ENCODE measurements at regions not wholly inside any gene's neighbourhood (a gene's known extent, or its start where the extent isn't known, plus 50 kb on each side); places are given as distances from the start of the nearest gene placed in this dataset.

DNA sequence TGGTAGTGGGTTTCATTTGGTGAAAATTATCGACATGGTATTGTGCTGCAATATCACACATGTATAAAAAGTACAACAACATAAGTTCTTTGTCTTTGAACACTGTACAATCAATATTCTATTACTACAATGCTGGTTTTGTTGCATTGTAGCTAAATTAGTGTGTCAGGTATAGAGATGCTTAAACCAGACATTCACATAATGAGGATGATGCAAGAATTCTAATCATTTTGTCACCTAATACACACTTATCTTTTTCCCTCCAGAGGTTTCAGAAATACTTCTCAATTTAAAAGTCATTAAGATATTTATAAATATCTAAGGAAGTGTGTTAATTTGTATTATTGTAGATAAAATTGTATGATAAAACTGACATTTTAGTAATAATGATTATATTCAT lies 174.8 kb upstream of the MAN1A1 start:
- Histone ChIP-seq H3K36me3 (no peaks in the 10 kb centered on the region), H3K27me3 (no peaks in the 10 kb centered on the region), H3K4me3 (no peak overlapping the region), H3K27ac (no peak overlapping the region), H3K4me1 (no peaks in the 10 kb centered on the region), H3K9me3 (no peaks in the 10 kb centered on the region)
- no peak for TF ChIP-seq POLR2A (IDR thresholded peaks at IDR 0.05)
- TF ChIP-seq, protein P1, sequence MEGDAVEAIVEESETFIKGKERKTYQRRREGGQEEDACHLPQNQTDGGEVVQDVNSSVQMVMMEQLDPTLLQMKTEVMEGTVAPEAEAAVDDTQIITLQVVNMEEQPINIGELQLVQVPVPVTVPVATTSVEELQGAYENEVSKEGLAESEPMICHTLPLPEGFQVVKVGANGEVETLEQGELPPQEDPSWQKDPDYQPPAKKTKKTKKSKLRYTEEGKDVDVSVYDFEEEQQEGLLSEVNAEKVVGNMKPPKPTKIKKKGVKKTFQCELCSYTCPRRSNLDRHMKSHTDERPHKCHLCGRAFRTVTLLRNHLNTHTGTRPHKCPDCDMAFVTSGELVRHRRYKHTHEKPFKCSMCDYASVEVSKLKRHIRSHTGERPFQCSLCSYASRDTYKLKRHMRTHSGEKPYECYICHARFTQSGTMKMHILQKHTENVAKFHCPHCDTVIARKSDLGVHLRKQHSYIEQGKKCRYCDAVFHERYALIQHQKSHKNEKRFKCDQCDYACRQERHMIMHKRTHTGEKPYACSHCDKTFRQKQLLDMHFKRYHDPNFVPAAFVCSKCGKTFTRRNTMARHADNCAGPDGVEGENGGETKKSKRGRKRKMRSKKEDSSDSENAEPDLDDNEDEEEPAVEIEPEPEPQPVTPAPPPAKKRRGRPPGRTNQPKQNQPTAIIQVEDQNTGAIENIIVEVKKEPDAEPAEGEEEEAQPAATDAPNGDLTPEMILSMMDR (IDR thresholded peaks at IDR 0.05) = no peak
- ATAC-seq (no peak), DNase-seq (no peak)
- intact Hi-C loops (cut with DNase I) = no loop called here
- WGBS, 4 donors = 83 to 98% (median 92%) methylated on average over 1 of the region's 1 CpG

DNA sequence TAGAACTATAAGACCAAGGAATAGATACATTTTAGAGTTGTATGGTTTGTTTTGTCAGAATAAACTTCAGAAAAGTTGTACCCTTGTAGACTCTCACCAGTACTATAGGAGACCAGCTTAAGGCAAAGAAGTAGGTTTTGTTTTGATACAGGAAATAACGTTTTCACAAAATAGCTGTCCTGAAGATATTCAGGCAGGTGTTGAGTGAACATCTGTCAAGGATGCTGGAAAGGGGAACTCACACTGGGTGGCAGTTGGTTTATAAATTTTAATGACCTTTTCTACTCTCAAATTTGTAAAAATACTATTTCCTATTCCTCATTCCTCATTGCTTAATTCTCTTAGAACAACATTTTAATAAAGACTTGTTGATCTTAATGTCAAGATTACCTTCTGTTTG lies 174.0 kb upstream of the MAN1A1 start:
- no peak overlapping the region for H3K4me3 ChIP-seq
- WGBS, 4 donors = 41 to 54% (median 43%) methylated on average over 1 of the region's 1 CpG
- no peaks in the 10 kb centered on the region for H3K4me1 ChIP-seq
- no peaks in the 10 kb centered on the region for H3K9me3 ChIP-seq
- no peak for DNase-seq
- no peak for ATAC-seq
- no peaks in the 10 kb centered on the region for H3K36me3 ChIP-seq
- TF ChIP-seq POLR2A (IDR thresholded peaks at IDR 0.05) = no peak
- TF ChIP-seq, protein P1 (IDR thresholded peaks at IDR 0.05) = no peak
- intact Hi-C loops (cut with DNase I) = no loop called here
- no peak overlapping the region for H3K27ac ChIP-seq
- H3K27me3 ChIP-seq = no peaks in the 10 kb centered on the region

DNA sequence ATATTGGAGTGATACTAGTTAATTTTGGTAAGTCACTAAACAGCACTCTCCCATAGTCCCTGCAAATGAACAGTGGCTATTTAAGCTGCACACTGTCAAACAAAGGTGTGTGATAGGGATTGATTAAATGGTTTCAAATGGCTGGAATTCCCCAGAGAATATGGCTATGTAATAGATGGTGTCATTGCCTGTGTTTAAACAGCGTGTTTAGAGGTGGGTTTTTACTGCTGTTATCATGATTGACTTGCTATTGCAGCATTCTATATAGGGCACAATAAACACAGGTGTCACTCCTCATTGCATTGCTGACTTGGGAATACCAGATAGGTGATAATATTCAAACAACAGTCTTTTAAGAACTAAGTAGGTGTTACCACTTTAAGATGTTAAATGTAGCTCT lies 171.7 kb upstream of the MAN1A1 start:
- DNase-seq (no peak), ATAC-seq (no peak)
- Histone ChIP-seq H3K4me1 (no peaks in the 10 kb centered on the region), H3K27ac (no peak overlapping the region), H3K9me3 (no peaks in the 10 kb centered on the region), H3K36me3 (no peaks in the 10 kb centered on the region), H3K27me3 (no peaks in the 10 kb centered on the region), H3K4me3 (no peak overlapping the region)
- 81 to 100% (median 85%) methylated on average over 1 of the region's 1 CpG for whole genome bisulfite sequencing, 4 donors
- TF ChIP-seq, protein P1 (IDR thresholded peaks at IDR 0.05) = no peak
- no peak for TF ChIP-seq POLR2A (IDR thresholded peaks at IDR 0.05)
- intact Hi-C loops (cut with DNase I) = no loop called here

DNA sequence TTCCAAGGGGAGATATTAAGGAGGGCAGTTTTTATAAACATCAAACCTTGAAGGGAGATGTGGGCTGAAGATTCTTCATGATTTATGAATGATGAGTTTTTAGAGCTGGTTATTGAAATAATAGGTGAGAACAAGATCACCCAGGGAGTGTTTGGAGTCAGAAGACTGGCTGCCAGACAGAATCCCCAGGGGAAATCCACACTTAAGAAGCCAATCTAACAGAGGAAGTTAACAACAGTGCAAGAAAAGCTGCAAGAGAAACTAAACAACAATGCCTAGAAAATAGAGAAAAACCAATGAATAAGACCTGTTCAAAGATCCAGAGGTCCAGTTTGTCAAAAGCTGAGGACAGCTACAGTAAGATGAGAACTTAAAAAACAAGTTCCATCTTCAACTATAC lies 167.9 kb upstream of the MAN1A1 start:
- H3K27me3 ChIP-seq = no peaks in the 10 kb centered on the region
- no peak for TF ChIP-seq POLR2A (IDR thresholded peaks at IDR 0.05)
- TF ChIP-seq, protein P1 (IDR thresholded peaks at IDR 0.05) = no peak
- H3K36me3 ChIP-seq = no peaks in the 10 kb centered on the region
- no peak for ATAC-seq
- DNase-seq = no peak
- intact Hi-C loops (cut with DNase I) = no loop called here
- H3K9me3 ChIP-seq = no peaks in the 10 kb centered on the region
- no peak overlapping the region for H3K27ac ChIP-seq
- no peak overlapping the region for H3K4me3 ChIP-seq
- no peaks in the 10 kb centered on the region for H3K4me1 ChIP-seq

Data from heart left ventricle (tissue), 16 donors.